ENCODE measurements at regions not wholly inside any gene's neighbourhood (a gene's known extent, or its start where the extent isn't known, plus 50 kb on each side); places are given as distances from the start of the nearest gene placed in this dataset.

DNA sequence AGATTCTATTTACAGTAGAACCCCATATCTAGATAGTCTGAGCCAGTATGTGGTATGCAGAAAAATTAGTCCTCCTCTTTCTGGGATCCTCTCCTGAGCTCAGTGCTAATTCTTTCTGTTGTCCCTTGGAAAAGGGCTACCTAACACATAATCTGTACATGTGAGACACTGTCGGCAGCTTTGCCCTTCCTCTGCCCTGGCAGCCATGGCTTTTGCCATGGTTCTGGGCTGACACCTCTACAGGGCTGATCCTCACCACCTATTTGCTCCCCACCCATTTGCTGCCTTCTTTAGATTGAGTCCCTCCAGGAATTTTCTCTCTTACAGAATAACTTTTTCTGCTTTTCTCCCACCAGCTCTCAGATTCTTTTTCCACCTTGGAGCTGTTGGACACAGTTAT lies 64.7 kb upstream of the MAP9 start (continued):
- TF ChIP-seq, protein P1, sequence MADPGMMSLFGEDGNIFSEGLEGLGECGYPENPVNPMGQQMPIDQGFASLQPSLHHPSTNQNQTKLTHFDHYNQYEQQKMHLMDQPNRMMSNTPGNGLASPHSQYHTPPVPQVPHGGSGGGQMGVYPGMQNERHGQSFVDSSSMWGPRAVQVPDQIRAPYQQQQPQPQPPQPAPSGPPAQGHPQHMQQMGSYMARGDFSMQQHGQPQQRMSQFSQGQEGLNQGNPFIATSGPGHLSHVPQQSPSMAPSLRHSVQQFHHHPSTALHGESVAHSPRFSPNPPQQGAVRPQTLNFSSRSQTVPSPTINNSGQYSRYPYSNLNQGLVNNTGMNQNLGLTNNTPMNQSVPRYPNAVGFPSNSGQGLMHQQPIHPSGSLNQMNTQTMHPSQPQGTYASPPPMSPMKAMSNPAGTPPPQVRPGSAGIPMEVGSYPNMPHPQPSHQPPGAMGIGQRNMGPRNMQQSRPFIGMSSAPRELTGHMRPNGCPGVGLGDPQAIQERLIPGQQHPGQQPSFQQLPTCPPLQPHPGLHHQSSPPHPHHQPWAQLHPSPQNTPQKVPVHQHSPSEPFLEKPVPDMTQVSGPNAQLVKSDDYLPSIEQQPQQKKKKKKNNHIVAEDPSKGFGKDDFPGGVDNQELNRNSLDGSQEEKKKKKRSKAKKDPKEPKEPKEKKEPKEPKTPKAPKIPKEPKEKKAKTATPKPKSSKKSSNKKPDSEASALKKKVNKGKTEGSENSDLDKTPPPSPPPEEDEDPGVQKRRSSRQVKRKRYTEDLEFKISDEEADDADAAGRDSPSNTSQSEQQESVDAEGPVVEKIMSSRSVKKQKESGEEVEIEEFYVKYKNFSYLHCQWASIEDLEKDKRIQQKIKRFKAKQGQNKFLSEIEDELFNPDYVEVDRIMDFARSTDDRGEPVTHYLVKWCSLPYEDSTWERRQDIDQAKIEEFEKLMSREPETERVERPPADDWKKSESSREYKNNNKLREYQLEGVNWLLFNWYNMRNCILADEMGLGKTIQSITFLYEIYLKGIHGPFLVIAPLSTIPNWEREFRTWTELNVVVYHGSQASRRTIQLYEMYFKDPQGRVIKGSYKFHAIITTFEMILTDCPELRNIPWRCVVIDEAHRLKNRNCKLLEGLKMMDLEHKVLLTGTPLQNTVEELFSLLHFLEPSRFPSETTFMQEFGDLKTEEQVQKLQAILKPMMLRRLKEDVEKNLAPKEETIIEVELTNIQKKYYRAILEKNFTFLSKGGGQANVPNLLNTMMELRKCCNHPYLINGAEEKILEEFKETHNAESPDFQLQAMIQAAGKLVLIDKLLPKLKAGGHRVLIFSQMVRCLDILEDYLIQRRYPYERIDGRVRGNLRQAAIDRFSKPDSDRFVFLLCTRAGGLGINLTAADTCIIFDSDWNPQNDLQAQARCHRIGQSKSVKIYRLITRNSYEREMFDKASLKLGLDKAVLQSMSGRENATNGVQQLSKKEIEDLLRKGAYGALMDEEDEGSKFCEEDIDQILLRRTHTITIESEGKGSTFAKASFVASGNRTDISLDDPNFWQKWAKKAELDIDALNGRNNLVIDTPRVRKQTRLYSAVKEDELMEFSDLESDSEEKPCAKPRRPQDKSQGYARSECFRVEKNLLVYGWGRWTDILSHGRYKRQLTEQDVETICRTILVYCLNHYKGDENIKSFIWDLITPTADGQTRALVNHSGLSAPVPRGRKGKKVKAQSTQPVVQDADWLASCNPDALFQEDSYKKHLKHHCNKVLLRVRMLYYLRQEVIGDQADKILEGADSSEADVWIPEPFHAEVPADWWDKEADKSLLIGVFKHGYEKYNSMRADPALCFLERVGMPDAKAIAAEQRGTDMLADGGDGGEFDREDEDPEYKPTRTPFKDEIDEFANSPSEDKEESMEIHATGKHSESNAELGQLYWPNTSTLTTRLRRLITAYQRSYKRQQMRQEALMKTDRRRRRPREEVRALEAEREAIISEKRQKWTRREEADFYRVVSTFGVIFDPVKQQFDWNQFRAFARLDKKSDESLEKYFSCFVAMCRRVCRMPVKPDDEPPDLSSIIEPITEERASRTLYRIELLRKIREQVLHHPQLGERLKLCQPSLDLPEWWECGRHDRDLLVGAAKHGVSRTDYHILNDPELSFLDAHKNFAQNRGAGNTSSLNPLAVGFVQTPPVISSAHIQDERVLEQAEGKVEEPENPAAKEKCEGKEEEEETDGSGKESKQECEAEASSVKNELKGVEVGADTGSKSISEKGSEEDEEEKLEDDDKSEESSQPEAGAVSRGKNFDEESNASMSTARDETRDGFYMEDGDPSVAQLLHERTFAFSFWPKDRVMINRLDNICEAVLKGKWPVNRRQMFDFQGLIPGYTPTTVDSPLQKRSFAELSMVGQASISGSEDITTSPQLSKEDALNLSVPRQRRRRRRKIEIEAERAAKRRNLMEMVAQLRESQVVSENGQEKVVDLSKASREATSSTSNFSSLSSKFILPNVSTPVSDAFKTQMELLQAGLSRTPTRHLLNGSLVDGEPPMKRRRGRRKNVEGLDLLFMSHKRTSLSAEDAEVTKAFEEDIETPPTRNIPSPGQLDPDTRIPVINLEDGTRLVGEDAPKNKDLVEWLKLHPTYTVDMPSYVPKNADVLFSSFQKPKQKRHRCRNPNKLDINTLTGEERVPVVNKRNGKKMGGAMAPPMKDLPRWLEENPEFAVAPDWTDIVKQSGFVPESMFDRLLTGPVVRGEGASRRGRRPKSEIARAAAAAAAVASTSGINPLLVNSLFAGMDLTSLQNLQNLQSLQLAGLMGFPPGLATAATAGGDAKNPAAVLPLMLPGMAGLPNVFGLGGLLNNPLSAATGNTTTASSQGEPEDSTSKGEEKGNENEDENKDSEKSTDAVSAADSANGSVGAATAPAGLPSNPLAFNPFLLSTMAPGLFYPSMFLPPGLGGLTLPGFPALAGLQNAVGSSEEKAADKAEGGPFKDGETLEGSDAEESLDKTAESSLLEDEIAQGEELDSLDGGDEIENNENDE (IDR thresholded peaks at IDR 0.05; ENCODE audit: insufficient replicate concordance, low read length): no peak
- TF ChIP-seq, protein P2, sequence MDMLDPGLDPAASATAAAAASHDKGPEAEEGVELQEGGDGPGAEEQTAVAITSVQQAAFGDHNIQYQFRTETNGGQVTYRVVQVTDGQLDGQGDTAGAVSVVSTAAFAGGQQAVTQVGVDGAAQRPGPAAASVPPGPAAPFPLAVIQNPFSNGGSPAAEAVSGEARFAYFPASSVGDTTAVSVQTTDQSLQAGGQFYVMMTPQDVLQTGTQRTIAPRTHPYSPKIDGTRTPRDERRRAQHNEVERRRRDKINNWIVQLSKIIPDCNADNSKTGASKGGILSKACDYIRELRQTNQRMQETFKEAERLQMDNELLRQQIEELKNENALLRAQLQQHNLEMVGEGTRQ (IDR thresholded peaks at IDR 0.05; ENCODE audit: low read length): no peak
- TF ChIP-seq HDAC6 (IDR thresholded peaks at IDR 0.05; ENCODE audit: low read depth, low read length): no peak
- no peak for TF ChIP-seq EZH2 (IDR thresholded peaks at IDR 0.05; ENCODE audit: low read depth, low read length, severe bottlenecking)
- TF ChIP-seq, protein P3, sequence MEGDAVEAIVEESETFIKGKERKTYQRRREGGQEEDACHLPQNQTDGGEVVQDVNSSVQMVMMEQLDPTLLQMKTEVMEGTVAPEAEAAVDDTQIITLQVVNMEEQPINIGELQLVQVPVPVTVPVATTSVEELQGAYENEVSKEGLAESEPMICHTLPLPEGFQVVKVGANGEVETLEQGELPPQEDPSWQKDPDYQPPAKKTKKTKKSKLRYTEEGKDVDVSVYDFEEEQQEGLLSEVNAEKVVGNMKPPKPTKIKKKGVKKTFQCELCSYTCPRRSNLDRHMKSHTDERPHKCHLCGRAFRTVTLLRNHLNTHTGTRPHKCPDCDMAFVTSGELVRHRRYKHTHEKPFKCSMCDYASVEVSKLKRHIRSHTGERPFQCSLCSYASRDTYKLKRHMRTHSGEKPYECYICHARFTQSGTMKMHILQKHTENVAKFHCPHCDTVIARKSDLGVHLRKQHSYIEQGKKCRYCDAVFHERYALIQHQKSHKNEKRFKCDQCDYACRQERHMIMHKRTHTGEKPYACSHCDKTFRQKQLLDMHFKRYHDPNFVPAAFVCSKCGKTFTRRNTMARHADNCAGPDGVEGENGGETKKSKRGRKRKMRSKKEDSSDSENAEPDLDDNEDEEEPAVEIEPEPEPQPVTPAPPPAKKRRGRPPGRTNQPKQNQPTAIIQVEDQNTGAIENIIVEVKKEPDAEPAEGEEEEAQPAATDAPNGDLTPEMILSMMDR (IDR thresholded peaks at IDR 0.05; ENCODE audit: control extremely low read depth in 1 of 3, insufficient read depth in 1 of 3, low read depth in 1 of 3, low read length in 3 of 3): no peak
- no peak for TF ChIP-seq SIN3A (conservative IDR thresholded peaks at IDR 0.05 in 1 of 2, IDR thresholded peaks at IDR 0.05 in 1 of 2; ENCODE audit: low read depth in 1 of 2, low read length in 2 of 2)

Data from H1 (cell line).